Right atrium auricular region (tissue), 2 donors: ENCODE measurements at regions not wholly inside any gene's neighbourhood (a gene's known extent, or its start where the extent isn't known, plus 50 kb on each side); places are given as distances from the start of the nearest gene placed in this dataset.
"Not testable (repeated sequence)": the region's sequence is repeated elsewhere in the genome, so short reads cannot be mapped to it uniquely, and the experiment has no call there.

Experiments used
- DNase-seq: peaks from one replicate; pipeline ENCODE4 v3.0.0-alpha.2; 2019; ENCODE audit warnings: low spot score
- H3K27ac ChIP-seq, 2 donors: fragments of 200-600 bp; sonication (generic); 1 replicate in 1 of 2; 2 replicates in 1 of 2; pipeline ENCODE4 v1.5.1; 2016 to 2019
- H3K27me3 ChIP-seq, 2 donors: fragments of 200-600 bp; sonication (generic); one replicate each; pipeline versions ENCODE4 v1.5.1 to v1.6.0; 2017 to 2019
- H3K36me3 ChIP-seq: fragments of 200-600 bp; sonication (generic); one replicate; pipeline ENCODE4 v1.5.1; 2016
- H3K4me1 ChIP-seq, 2 donors: fragments of 200-600 bp; sonication (generic); one replicate each; pipeline versions ENCODE4 v1.5.1 to v1.6.0; 2017 to 2019
- H3K4me3 ChIP-seq, 2 donors: fragments of 200-600 bp; sonication (generic); 1 replicate in 1 of 2; 2 replicates in 1 of 2; pipeline ENCODE4 v1.5.1; 2017 to 2019; ENCODE audit warnings: mild to moderate bottlenecking in 1 of 2, moderate library complexity in 1 of 2
- H3K9me3 ChIP-seq, 2 donors: fragments of 200-600 bp; sonication (generic); one replicate each; pipeline ENCODE4 v1.5.1; 2019
- TF ChIP-seq, protein P1 (sequence below), 2 donors: fragments of 200-600 bp; sonication (generic); IDR thresholded peaks; one replicate each; pipeline ENCODE4 v1.5.1; 2019; ENCODE audit warnings: antibody characterized with exemption in 2 of 2

- H3K4me3 ChIP-seq = no peak overlapping the region
- H3K4me1 ChIP-seq = no peaks in the 10 kb centered on the region
- TF ChIP-seq, protein P1, sequence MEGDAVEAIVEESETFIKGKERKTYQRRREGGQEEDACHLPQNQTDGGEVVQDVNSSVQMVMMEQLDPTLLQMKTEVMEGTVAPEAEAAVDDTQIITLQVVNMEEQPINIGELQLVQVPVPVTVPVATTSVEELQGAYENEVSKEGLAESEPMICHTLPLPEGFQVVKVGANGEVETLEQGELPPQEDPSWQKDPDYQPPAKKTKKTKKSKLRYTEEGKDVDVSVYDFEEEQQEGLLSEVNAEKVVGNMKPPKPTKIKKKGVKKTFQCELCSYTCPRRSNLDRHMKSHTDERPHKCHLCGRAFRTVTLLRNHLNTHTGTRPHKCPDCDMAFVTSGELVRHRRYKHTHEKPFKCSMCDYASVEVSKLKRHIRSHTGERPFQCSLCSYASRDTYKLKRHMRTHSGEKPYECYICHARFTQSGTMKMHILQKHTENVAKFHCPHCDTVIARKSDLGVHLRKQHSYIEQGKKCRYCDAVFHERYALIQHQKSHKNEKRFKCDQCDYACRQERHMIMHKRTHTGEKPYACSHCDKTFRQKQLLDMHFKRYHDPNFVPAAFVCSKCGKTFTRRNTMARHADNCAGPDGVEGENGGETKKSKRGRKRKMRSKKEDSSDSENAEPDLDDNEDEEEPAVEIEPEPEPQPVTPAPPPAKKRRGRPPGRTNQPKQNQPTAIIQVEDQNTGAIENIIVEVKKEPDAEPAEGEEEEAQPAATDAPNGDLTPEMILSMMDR (IDR thresholded peaks at IDR 0.05) = no peak
Observed at GRCh38 chr5:113749334-113749733, 235.8 kb downstream of the YTHDC2 start.

DNA sequence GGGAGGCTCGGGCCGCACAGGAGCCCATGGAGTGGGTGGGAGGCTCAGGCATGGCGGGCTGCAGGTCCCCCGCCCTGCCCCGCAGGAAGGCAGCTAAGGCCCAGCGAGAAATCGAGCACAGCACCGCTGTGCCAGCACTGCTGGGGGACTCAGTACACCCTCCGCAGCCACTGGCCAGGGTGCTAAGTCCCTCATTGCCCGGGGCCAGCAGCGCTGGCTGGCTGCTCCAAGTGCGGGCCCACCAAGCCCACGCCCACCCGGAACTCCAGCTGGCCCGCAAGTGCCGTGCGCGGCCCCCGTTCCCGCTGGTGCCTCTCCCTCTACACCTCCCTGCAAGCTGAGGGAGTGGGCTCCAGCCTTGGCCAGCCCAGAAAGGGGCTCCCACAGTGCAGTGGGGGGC, 239.7 kb downstream of the YTHDC2 start:
- DNase-seq, H3K27ac ChIP-seq, H3K27me3 ChIP-seq, H3K36me3 ChIP-seq, H3K9me3 ChIP-seq, H3K4me3 ChIP-seq, H3K4me1 ChIP-seq: not testable (repeated sequence)

More at GRCh38 chr5:113749334-113749733, 235.8 kb downstream of the YTHDC2 start:
- Histone ChIP-seq H3K36me3 (no peaks in the 10 kb centered on the region), H3K27ac (no peak overlapping the region), H3K27me3 (no peaks in the 10 kb centered on the region), H3K9me3 (no peaks in the 10 kb centered on the region)
- DNase-seq = no peak

- H3K27ac ChIP-seq = no peak overlapping the region
- H3K4me3 ChIP-seq = no peak overlapping the region
- no peaks in the 10 kb centered on the region for H3K9me3 ChIP-seq
- TF ChIP-seq, protein P1 (IDR thresholded peaks at IDR 0.05) = no peak
- DNase-seq = no peak
- no peaks in the 10 kb centered on the region for H3K4me1 ChIP-seq
- no peaks in the 10 kb centered on the region for H3K27me3 ChIP-seq
- no peaks in the 10 kb centered on the region for H3K36me3 ChIP-seq
Observed at GRCh38 chr5:113755516-113755915, 242.0 kb downstream of the YTHDC2 start.

GRCh38 chr5:113757508-113757907, 244.0 kb downstream of the YTHDC2 start:
- TF ChIP-seq, protein P1 (IDR thresholded peaks at IDR 0.05) = no peak
- H3K4me3 ChIP-seq = no peak overlapping the region
- no peak overlapping the region for H3K27ac ChIP-seq
- no peaks in the 10 kb centered on the region for H3K27me3 ChIP-seq
- no peaks in the 10 kb centered on the region for H3K4me1 ChIP-seq
- no peaks in the 10 kb centered on the region for H3K9me3 ChIP-seq
- no peaks in the 10 kb centered on the region for H3K36me3 ChIP-seq
- no peak for DNase-seq

DNA sequence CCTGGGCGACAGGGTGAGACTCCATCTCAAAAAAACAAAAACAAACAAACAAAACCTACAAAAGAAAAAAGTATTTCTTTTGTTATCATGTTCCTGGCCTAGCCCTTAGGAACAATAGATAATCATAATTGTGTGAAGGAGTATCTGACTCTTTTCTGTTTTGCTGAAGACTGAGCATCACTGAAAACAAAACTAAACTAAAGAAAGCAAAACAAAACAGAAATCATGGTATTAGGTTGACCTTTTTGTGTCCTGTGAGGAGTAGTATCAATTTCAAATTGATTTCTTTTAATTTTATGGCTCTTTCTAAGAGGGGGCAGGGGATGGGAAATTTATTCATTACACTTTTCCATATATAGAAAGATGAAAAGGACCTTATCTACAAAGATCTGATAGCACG, 246.0 kb downstream of the YTHDC2 start:
- TF ChIP-seq, protein P1 (IDR thresholded peaks at IDR 0.05) = no peak
- no peaks in the 10 kb centered on the region for H3K27me3 ChIP-seq
- H3K4me3 ChIP-seq = no peak overlapping the region

DNA sequence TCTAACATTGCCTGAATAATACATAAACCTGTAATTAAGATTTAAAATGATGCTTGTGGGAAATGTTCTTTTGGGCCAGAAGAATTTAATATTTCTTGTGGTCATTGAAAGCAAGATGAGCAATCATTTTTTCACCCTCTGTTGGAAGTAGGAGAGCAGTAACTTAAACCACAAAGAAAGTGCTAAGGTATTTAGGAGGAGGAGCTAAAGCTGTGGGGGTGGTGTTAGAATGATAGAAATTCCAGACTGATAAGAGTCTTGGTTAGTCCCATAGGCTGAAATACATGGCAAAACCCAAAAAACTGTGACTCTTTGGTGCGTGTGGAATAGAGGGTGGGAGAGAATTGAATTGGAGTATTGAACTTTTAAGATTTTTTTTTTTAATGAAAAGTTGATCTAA, 247.0 kb downstream of the YTHDC2 start:
- H3K4me1 ChIP-seq = no peaks in the 10 kb centered on the region
- H3K36me3 ChIP-seq = no peaks in the 10 kb centered on the region
- no peaks in the 10 kb centered on the region for H3K27me3 ChIP-seq
- no peaks in the 10 kb centered on the region for H3K9me3 ChIP-seq
- no peak for DNase-seq
- no peak overlapping the region for H3K4me3 ChIP-seq
- H3K27ac ChIP-seq = no peak overlapping the region
- TF ChIP-seq, protein P1 (IDR thresholded peaks at IDR 0.05) = no peak

More for the DNA sequence above, 246.0 kb downstream of the YTHDC2 start:
- H3K27ac ChIP-seq = no peak overlapping the region
- no peaks in the 10 kb centered on the region for H3K9me3 ChIP-seq
- no peak for DNase-seq
- H3K36me3 ChIP-seq = no peaks in the 10 kb centered on the region
- H3K4me1 ChIP-seq = no peaks in the 10 kb centered on the region
